Ecto neural progenitor cell (in vitro differentiated cells): ENCODE measurements at regions not wholly inside any gene's neighbourhood (a gene's known extent, or its start where the extent isn't known, plus 50 kb on each side); places are given as distances from the start of the nearest gene placed in this dataset.
"Not testable (repeated sequence)": the region's sequence is repeated elsewhere in the genome, so short reads cannot be mapped to it uniquely, and the experiment has no call there.

ENCODE experiments used
- DNase-seq: peaks from one replicate; pipeline ENCODE4 v3.0.0-alpha.2; 2018; ENCODE audit warnings: low spot score

- DNase-seq: no peak
Measured at GRCh38 chr3:124363476-124363875, 366.8 kb upstream of the UMPS start.

GRCh38 chr3:124364317-124365020, 365.8 kb upstream of the UMPS start:
- DNase-seq: no peak

- DNase-seq: not testable (repeated sequence)
Measured at GRCh38 chr3:124366655-124367054, 363.6 kb upstream of the UMPS start.

GRCh38 chr3:124372775-124373174, 357.5 kb upstream of the UMPS start:
- peak; percentile 62 for DNase-seq

- no peak for DNase-seq
Measured at GRCh38 chr3:124373524-124373923, 356.7 kb upstream of the UMPS start.

GRCh38 chr3:124374583-124374982, 355.7 kb upstream of the UMPS start:
- DNase-seq: no peak

- DNase-seq: no peak
Measured at GRCh38 chr3:124381575-124382333, 348.5 kb upstream of the UMPS start.

GRCh38 chr3:124383051-124383450, 347.2 kb upstream of the UMPS start:
- no peak for DNase-seq

GRCh38 chr3:124383846-124384466, 346.3 kb upstream of the UMPS start:
- DNase-seq: no peak

GRCh38 chr3:124384527-124384926, 345.7 kb upstream of the UMPS start:
- DNase-seq: no peak

- no peak for DNase-seq
Measured at GRCh38 chr3:124385996-124386395, 344.3 kb upstream of the UMPS start.

GRCh38 chr3:124386996-124387595, 343.2 kb upstream of the UMPS start:
- no peak for DNase-seq

GRCh38 chr3:124391774-124392173, 338.5 kb upstream of the UMPS start:
- DNase-seq: no peak

- DNase-seq: no peak
Measured at GRCh38 chr3:124393340-124393739, 336.9 kb upstream of the UMPS start.

- DNase-seq: no peak
Measured at GRCh38 chr3:124395162-124395561, 335.1 kb upstream of the UMPS start.

GRCh38 chr3:124395584-124396338, 334.5 kb upstream of the UMPS start:
- no peak for DNase-seq

- no peak for DNase-seq
Measured at GRCh38 chr3:124396339-124396950, 333.8 kb upstream of the UMPS start.

GRCh38 chr3:124397088-124397487, 333.2 kb upstream of the UMPS start:
- DNase-seq: no peak

- DNase-seq: no peak
Measured at GRCh38 chr3:124398594-124398993, 331.7 kb upstream of the UMPS start.

GRCh38 chr3:124401843-124402242, 328.4 kb upstream of the UMPS start:
- no peak for DNase-seq

GRCh38 chr3:124402791-124403190, 327.5 kb upstream of the UMPS start:
- no peak for DNase-seq

- no peak for DNase-seq
Measured at GRCh38 chr3:124404621-124405020, 325.6 kb upstream of the UMPS start.
